ENCODE measurements at regions not wholly inside any gene's neighbourhood (a gene's known extent, or its start where the extent isn't known, plus 50 kb on each side); places are given as distances from the start of the nearest gene placed in this dataset.

- ATAC-seq, result no peak
- no peaks in the 10 kb centered on the region for H3K4me1 Mint-ChIP-seq
- no peak for DNase-seq
- H3K27ac Mint-ChIP-seq, result no peak overlapping the region
- peaks cover 11 to 17% of the 10 kb centered on the region in 2 donors for H3K9me3 Mint-ChIP-seq
- H3K27me3 Mint-ChIP-seq, result no peaks in the 10 kb centered on the region
- H3K4me3 Mint-ChIP-seq, result no peak overlapping the region
These were observed 315.9 kb upstream of the GPR149 start for GRCh38 chr3:154745929-154746328.

- H3K27ac Mint-ChIP-seq, result no peak overlapping the region
- ATAC-seq (no peak), DNase-seq (no peak)
- H3K27me3 Mint-ChIP-seq, result no peaks in the 10 kb centered on the region
- peaks cover 13 to 25% of the 10 kb centered on the region in 2 donors for H3K9me3 Mint-ChIP-seq
- H3K4me1 Mint-ChIP-seq, result no peaks in the 10 kb centered on the region
- H3K4me3 Mint-ChIP-seq, result no peak overlapping the region
These were observed 315.1 kb upstream of the GPR149 start for GRCh38 chr3:154745122-154745521.

- DNase-seq (no peak), ATAC-seq (no peak)
- Mint-ChIP-seq H3K4me1 (no peaks in the 10 kb centered on the region), H3K9me3 (peaks cover 13 to 26% of the 10 kb centered on the region in 2 donors), H3K4me3 (no peak overlapping the region), H3K27ac (no peak overlapping the region), H3K27me3 (no peaks in the 10 kb centered on the region)
These were observed 313.4 kb upstream of the GPR149 start for GRCh38 chr3:154743418-154743817.

GRCh38 chr3:154734468-154734867 is 304.5 kb upstream of the GPR149 start:
- DNase-seq, result no peak
- H3K27ac Mint-ChIP-seq, result no peak overlapping the region
- H3K9me3 Mint-ChIP-seq, result no peaks in the 10 kb centered on the region
- ATAC-seq, result no peak
- no peaks in the 10 kb centered on the region for H3K27me3 Mint-ChIP-seq
- H3K4me3 Mint-ChIP-seq, result no peak overlapping the region
- H3K4me1 Mint-ChIP-seq, result no peaks in the 10 kb centered on the region

- H3K9me3 Mint-ChIP-seq, result no peaks in the 10 kb centered on the region
- no peak overlapping the region for H3K4me3 Mint-ChIP-seq
- H3K27me3 Mint-ChIP-seq, result no peaks in the 10 kb centered on the region
- H3K4me1 Mint-ChIP-seq, result no peaks in the 10 kb centered on the region
- ATAC-seq, result no peak
- no peak for DNase-seq
- no peak overlapping the region for H3K27ac Mint-ChIP-seq
These were observed 300.2 kb upstream of the GPR149 start for GRCh38 chr3:154730186-154730585.

- ATAC-seq (no peak), DNase-seq (no peak)
- H3K4me3 Mint-ChIP-seq, result no peak overlapping the region
- no peak overlapping the region for H3K27ac Mint-ChIP-seq
- no peaks in the 10 kb centered on the region for H3K4me1 Mint-ChIP-seq
- H3K27me3 Mint-ChIP-seq, result no peaks in the 10 kb centered on the region
- no peaks in the 10 kb centered on the region for H3K9me3 Mint-ChIP-seq
These were observed 299.8 kb upstream of the GPR149 start for GRCh38 chr3:154729741-154730140.

- H3K27me3 Mint-ChIP-seq, result no peaks in the 10 kb centered on the region
- H3K27ac Mint-ChIP-seq, result no peak overlapping the region
- H3K4me3 Mint-ChIP-seq, result no peak overlapping the region
- ATAC-seq (no peak), DNase-seq (no peak)
- no peaks in the 10 kb centered on the region for H3K4me1 Mint-ChIP-seq
- peaks cover 0 to 8% of the 10 kb centered on the region in 2 donors for H3K9me3 Mint-ChIP-seq
These were observed 298.3 kb upstream of the GPR149 start for GRCh38 chr3:154728285-154728684.

GRCh38 chr3:154720921-154721320 is 290.9 kb upstream of the GPR149 start:
- DNase-seq (no peak), ATAC-seq (no peak)
- Mint-ChIP-seq H3K4me1 (no peaks in the 10 kb centered on the region), H3K27me3 (no peaks in the 10 kb centered on the region), H3K4me3 (no peak overlapping the region), H3K9me3 (peaks cover 0 to 8% of the 10 kb centered on the region in 2 donors), H3K27ac (no peak overlapping the region)

- no peaks in the 10 kb centered on the region for H3K9me3 Mint-ChIP-seq
- no peaks in the 10 kb centered on the region for H3K27me3 Mint-ChIP-seq
- no peaks in the 10 kb centered on the region for H3K4me1 Mint-ChIP-seq
- no peak overlapping the region for H3K27ac Mint-ChIP-seq
- DNase-seq, result no peak
- no peak overlapping the region for H3K4me3 Mint-ChIP-seq
- ATAC-seq, result no peak
These were observed 288.1 kb upstream of the GPR149 start for GRCh38 chr3:154718053-154718452.

GRCh38 chr3:154716170-154716569 is 286.2 kb upstream of the GPR149 start:
- no peaks in the 10 kb centered on the region for H3K27me3 Mint-ChIP-seq
- H3K4me1 Mint-ChIP-seq, result no peaks in the 10 kb centered on the region
- DNase-seq (no peak), ATAC-seq (no peak)
- no peaks in the 10 kb centered on the region for H3K9me3 Mint-ChIP-seq
- H3K27ac Mint-ChIP-seq, result no peak overlapping the region
- no peak overlapping the region for H3K4me3 Mint-ChIP-seq

GRCh38 chr3:154708554-154708953 is 278.6 kb upstream of the GPR149 start:
- no peak overlapping the region for H3K27ac Mint-ChIP-seq
- no peak overlapping the region for H3K4me3 Mint-ChIP-seq
- no peaks in the 10 kb centered on the region for H3K9me3 Mint-ChIP-seq
- H3K4me1 Mint-ChIP-seq, result no peaks in the 10 kb centered on the region
- ATAC-seq (no peak), DNase-seq (no peak)
- H3K27me3 Mint-ChIP-seq, result no peaks in the 10 kb centered on the region

GRCh38 chr3:154701055-154701454 is 271.1 kb upstream of the GPR149 start:
- Mint-ChIP-seq H3K27ac (no peak overlapping the region), H3K4me1 (no peaks in the 10 kb centered on the region), H3K4me3 (no peak overlapping the region), H3K27me3 (no peaks in the 10 kb centered on the region), H3K9me3 (no peaks in the 10 kb centered on the region)
- ATAC-seq, result no peak
- no peak for DNase-seq

- Mint-ChIP-seq H3K4me3 (no peak overlapping the region), H3K4me1 (no peaks in the 10 kb centered on the region), H3K9me3 (peaks cover 0 to under 1% of the 10 kb centered on the region in 2 donors), H3K27me3 (no peaks in the 10 kb centered on the region), H3K27ac (no peak overlapping the region)
- ATAC-seq, result no peak
- DNase-seq, result no peak
These were observed 260.4 kb upstream of the GPR149 start for GRCh38 chr3:154690413-154690812.

- DNase-seq (no peak), ATAC-seq (no peak)
- no peaks in the 10 kb centered on the region for H3K27me3 Mint-ChIP-seq
- no peaks in the 10 kb centered on the region for H3K4me1 Mint-ChIP-seq
- no peak overlapping the region for H3K4me3 Mint-ChIP-seq
- peaks cover 5 to 27% of the 10 kb centered on the region in 2 donors for H3K9me3 Mint-ChIP-seq
- H3K27ac Mint-ChIP-seq, result no peak overlapping the region
These were observed 254.4 kb upstream of the GPR149 start for GRCh38 chr3:154684440-154684839.

GRCh38 chr3:154684021-154684420 is 254.0 kb upstream of the GPR149 start:
- no peak for ATAC-seq
- no peak for DNase-seq
- Mint-ChIP-seq H3K27me3 (no peaks in the 10 kb centered on the region), H3K4me3 (no peak overlapping the region), H3K9me3 (peaks cover 5 to 27% of the 10 kb centered on the region in 2 donors), H3K27ac (no peak overlapping the region), H3K4me1 (no peaks in the 10 kb centered on the region)

- Mint-ChIP-seq H3K4me3 (no peak overlapping the region), H3K27me3 (no peaks in the 10 kb centered on the region), H3K27ac (no peak overlapping the region), H3K9me3 (peaks cover 4 to 6% of the 10 kb centered on the region in 2 donors), H3K4me1 (no peaks in the 10 kb centered on the region)
- ATAC-seq, result no peak
- no peak for DNase-seq
These were observed 248.2 kb upstream of the GPR149 start for GRCh38 chr3:154678041-154678654.

GRCh38 chr3:154668835-154669234 is 238.8 kb upstream of the GPR149 start:
- no peak for ATAC-seq
- H3K27ac Mint-ChIP-seq, result no peak overlapping the region
- no peaks in the 10 kb centered on the region for H3K27me3 Mint-ChIP-seq
- DNase-seq, result no peak
- no peaks in the 10 kb centered on the region for H3K4me1 Mint-ChIP-seq
- H3K4me3 Mint-ChIP-seq, result no peak overlapping the region
- no peaks in the 10 kb centered on the region for H3K9me3 Mint-ChIP-seq

Data from stimulated activated naive CD8-positive, alpha-beta T cell treated with anti-CD3 and anti-CD28 coated beads, Interleukin-15, amount 100 ng/mL, for 72 hours (primary cell).